ENCODE measurements at regions not wholly inside any gene's neighbourhood (a gene's known extent, or its start where the extent isn't known, plus 50 kb on each side); places are given as distances from the start of the nearest gene placed in this dataset.
"Not testable (repeated sequence)": the region's sequence is repeated elsewhere in the genome, so short reads cannot be mapped to it uniquely, and the experiment has no call there.

GRCh38 chr13:30061217-30061616, 210.8 kb upstream of the UBL3 start:
- DNase-seq = no peak

- DNase-seq = no peak
Observed at GRCh38 chr13:30058429-30058828, 208.0 kb upstream of the UBL3 start.

- DNase-seq = not testable (repeated sequence)
Observed at GRCh38 chr13:30054546-30054945, 204.1 kb upstream of the UBL3 start.

- DNase-seq = no peak
Observed at GRCh38 chr13:30053939-30054338, 203.5 kb upstream of the UBL3 start.

- no peak for DNase-seq
Observed at GRCh38 chr13:30052120-30052519, 201.7 kb upstream of the UBL3 start.

DNA sequence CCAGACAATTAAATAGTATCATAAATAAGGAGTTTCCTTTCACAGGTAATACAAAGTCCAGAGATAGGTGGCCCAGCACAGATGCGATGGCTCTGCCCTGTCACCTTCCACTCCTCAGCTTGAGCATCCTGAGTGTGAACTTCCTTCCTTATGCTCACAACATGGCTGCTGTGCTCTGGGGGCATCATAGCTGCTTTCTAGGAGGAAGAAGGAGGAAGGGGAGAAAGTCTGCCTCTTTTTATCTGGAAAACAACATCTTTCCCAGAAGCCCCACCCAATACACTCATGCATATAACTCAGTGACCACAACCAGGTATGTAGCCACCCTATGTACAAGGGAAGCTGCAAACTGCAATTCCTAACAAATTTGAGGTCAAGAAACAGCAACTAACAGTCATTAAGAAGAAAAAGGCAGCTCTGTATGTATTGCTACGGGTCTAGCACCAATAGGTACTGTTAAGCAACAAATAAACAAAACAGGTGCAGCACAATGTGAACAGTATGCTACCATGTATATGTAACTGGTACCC, 201.2 kb upstream of the UBL3 start:
- no peak for DNase-seq

- no peak for DNase-seq
Observed at GRCh38 chr13:30049692-30050091, 199.3 kb upstream of the UBL3 start.

GRCh38 chr13:30047154-30047874, 196.9 kb upstream of the UBL3 start:
- DNase-seq = no peak

GRCh38 chr13:30045916-30046704, 195.7 kb upstream of the UBL3 start:
- DNase-seq = no peak

GRCh38 chr13:30044932-30045331, 194.5 kb upstream of the UBL3 start:
- no peak for DNase-seq

GRCh38 chr13:30043631-30043925, 193.2 kb upstream of the UBL3 start:
- no peak for DNase-seq

DNA sequence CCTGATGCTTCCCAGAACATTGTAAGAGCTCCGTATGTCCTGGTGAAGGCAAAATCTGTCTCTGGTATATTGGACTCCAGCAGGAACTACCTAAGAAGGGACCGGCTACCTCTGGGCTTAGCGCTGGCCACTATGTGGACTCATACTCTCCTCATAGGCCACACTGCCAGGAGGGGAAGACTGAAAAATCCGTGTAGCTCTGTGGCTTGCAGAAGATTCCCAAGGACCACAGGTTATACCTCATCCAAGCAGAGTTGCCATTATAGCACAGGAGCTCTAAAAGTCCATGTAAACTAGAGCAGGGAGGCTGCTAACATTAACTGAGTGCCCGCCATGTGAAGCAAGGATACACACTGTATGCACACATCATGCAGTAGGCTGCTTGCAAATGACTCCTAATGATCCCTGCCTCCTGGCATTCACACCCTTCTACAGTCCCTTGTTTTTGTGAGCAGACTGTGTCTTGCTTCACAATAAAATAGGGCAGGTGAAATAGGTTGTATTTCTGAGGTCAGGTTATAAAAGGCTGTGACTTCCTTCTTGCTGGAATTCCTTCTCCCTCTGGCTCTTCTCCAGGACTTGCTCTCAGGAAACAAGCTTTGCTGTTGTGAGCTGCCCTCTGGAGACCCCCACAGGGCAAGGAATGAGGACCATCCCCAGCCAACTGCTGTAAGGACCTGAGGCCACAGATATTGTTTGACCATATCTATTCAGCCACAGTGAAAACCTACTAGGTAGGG, 192.6 kb upstream of the UBL3 start:
- no peak for DNase-seq

DNA sequence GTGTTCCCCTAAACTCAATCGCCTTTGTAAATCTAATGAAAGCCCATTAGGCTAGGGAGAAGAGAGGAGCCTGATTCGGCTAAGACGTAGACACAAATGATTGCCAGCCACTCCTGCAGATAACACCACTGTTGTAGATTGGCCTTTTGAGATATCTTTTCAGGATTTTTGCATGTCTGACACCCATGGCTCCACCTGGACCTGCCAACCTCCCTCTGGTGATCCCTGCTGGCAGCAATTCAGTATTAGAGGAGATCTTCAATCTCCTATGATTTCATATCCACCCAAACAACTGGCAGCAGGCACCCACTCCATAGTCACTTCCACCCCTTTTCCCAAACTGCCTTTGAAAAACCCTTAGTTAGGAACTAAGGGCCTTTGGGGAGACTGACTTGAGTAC, 191.9 kb upstream of the UBL3 start:
- no peak for DNase-seq

DNA sequence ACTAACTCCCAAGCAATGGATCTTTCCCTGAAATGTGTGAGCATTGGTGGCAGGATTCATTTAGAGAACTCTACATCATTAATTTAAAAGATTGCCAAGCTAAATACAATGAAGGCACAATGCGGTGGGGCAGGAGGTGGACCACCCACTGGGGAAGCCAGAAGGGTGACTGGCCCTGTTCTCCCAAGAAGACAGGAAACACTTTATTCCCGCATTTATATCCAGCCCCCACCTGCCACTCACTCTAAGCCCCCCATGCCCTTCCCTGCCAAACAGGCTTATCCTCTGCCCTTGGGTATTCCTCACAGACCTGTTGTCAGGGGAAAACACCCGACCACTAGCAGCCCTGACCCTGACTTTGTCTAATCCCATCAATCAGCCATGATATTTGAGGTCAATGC, 189.1 kb upstream of the UBL3 start:
- DNase-seq = no peak

GRCh38 chr13:30038884-30039283, 188.5 kb upstream of the UBL3 start:
- no peak for DNase-seq

DNA sequence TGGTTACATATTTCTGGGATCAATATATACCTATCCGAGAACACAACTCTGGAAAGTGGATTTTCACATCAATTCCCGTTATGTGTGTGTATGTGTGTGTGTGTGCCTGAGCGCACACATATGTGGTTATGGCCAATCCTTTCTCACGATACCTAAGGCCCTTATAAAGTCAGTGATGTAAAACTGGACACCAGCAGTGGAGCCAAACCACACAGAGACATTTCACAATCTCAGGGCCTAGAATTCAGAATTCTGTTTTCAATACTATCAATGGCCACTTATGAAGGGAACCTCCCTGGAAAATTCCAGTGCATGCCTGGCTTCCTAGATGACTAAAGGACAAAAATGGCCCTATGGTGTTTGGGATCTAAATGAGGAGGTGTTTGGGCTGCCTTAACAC, 187.3 kb upstream of the UBL3 start:
- DNase-seq = no peak

DNA sequence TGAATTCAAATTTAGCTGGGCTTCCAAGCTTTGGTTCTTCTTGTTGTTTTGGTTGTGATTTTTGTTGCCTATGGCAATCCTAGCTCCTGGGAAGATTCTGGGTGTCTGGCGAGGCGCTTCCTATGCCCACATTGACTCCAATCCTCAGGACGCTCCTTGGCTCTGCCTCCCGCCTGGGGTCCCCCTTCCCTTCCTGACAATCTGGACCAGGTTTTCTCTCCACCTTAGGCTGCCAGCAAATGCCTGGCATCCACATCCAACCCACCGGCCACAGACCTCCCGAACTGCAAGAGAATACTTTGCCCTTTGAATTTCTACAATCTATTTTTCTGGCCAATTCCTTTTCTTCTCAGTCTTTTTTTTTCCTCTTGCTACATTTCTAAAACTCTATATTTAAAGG, 186.9 kb upstream of the UBL3 start:
- DNase-seq = no peak

DNA sequence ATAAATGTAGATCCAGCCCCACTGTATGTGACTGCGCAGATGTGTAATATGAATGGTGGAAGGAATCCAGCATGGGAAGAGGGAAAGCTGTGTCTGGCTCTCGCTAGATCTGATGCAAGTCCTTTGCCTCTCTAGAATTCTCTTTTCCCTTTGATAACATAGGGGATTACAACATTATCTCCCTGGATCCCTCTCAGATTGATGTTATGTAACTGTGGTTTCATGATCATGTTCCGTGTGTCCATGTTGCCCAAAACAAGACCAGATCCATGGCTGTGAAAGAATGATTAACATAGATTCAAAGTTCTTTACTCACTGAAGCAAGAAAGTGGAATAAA, 184.0 kb upstream of the UBL3 start:
- DNase-seq = no peak

GRCh38 chr13:30033681-30034457, 183.5 kb upstream of the UBL3 start:
- no peak for DNase-seq

- no peak for DNase-seq
Observed at GRCh38 chr13:30032263-30032662, 181.8 kb upstream of the UBL3 start.

GRCh38 chr13:30031488-30031887, 181.1 kb upstream of the UBL3 start:
- DNase-seq = no peak

DNA sequence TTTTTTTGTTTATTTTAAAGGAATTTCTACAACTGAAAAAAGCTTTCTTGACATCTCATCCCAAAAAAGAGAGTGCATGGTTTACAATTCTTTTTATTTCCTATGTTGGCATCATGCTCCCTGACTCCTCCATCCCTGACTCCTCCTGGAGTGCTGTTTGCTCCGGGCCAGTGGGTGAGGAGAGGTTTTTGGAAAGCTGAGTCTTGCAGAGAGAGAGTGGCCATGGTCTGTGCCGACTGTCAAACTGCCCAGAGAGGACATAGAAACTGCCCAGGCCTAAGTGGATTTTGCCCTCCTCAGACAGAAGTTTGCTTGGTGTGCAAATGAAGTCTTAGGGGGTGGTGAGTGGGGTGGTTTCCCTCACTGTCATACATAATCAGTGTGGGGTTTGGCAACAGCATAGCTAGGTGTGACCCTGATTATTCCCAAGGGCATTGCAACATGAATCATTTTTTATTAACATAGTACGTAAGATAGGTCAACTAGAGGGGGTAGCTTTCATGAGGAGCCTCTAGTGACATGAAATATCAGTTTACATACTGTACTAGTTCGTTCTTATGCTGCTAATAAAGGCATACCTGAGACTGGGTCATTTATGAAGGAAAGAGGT, 179.8 kb upstream of the UBL3 start:
- no peak for DNase-seq

Data from inflammatory macrophage (primary cell).